ENCODE measurements at regions not wholly inside any gene's neighbourhood (a gene's known extent, or its start where the extent isn't known, plus 50 kb on each side); places are given as distances from the start of the nearest gene placed in this dataset.
"Not testable (repeated sequence)": the region's sequence is repeated elsewhere in the genome, so short reads cannot be mapped to it uniquely, and the experiment has no call there.

- TF ChIP-seq CTCF (IDR thresholded peaks at IDR 0.05); SP1 (CRISPR knock-in tag; conservative IDR thresholded peaks at IDR 0.05); ZNF121 (CRISPR knock-in tag; IDR thresholded peaks at IDR 0.05); AFF4 (CRISPR knock-in tag; IDR thresholded peaks at IDR 0.05; ENCODE audit: borderline replicate concordance); ZBTB21 (CRISPR knock-in tag; IDR thresholded peaks at IDR 0.05; ENCODE audit: borderline replicate concordance); CREM (CRISPR knock-in tag; IDR thresholded peaks at IDR 0.05); E2F4 (CRISPR knock-in tag; IDR thresholded peaks at IDR 0.05; ENCODE audit: borderline replicate concordance, low read depth); RELA (CRISPR knock-in tag; IDR thresholded peaks at IDR 0.05; ENCODE audit: borderline replicate concordance); NR2C2 (CRISPR knock-in tag; IDR thresholded peaks at IDR 0.05); SOX15 (CRISPR knock-in tag; IDR thresholded peaks at IDR 0.05); ZNF512 (CRISPR knock-in tag; IDR thresholded peaks at IDR 0.05; ENCODE audit: borderline replicate concordance): not testable (repeated sequence)
- TF ChIP-seq, protein P1, sequence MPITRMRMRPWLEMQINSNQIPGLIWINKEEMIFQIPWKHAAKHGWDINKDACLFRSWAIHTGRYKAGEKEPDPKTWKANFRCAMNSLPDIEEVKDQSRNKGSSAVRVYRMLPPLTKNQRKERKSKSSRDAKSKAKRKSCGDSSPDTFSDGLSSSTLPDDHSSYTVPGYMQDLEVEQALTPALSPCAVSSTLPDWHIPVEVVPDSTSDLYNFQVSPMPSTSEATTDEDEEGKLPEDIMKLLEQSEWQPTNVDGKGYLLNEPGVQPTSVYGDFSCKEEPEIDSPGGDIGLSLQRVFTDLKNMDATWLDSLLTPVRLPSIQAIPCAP (CRISPR knock-in tag; IDR thresholded peaks at IDR 0.05), result not testable (repeated sequence)
- TF ChIP-seq, protein P2, sequence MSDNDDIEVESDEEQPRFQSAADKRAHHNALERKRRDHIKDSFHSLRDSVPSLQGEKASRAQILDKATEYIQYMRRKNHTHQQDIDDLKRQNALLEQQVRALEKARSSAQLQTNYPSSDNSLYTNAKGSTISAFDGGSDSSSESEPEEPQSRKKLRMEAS (CRISPR knock-in tag; IDR thresholded peaks at IDR 0.05), result not testable (repeated sequence)
Observed at GRCh38 chr17:432471-432870, 79.9 kb upstream of the RPH3AL start.
